HepG2 (cell line): ENCODE measurements at regions not wholly inside any gene's neighbourhood (a gene's known extent, or its start where the extent isn't known, plus 50 kb on each side); places are given as distances from the start of the nearest gene placed in this dataset.

Experiments
- AHDC1 ChIP-seq: sonication (generic); formaldehyde crosslinking; IDR thresholded peaks from 2 replicates; pipeline ENCODE4 v1.5.1; 2020; ENCODE audit warnings: mild to moderate bottlenecking, missing genetic modification reagents, borderline replicate concordance
- GATA4 ChIP-seq: sonication (generic); IDR thresholded peaks from 2 replicates; pipeline ENCODE4 v1.6.1; 2016; ENCODE audit warnings: antibody characterized with exemption, low read depth, borderline replicate concordance
- NFAT5 ChIP-seq: sonication (generic); formaldehyde crosslinking; IDR thresholded peaks from 2 replicates; pipeline ENCODE4 v1.4.0; 2020; ENCODE audit warnings: missing genetic modification reagents
- PLRG1 ChIP-seq: fragments of 450-650 bp; conservative IDR thresholded peaks from 2 replicates; pipeline ENCODE4 v1.6.1; 2016
- RBFOX2 ChIP-seq: fragments of 200-400 bp; formaldehyde crosslinking; IDR thresholded peaks from 2 replicates; pipeline ENCODE4 v1.6.1; 2017; ENCODE audit warnings: low read depth, mild to moderate bottlenecking, low read length
- ZBTB40 ChIP-seq, 2 experiments: fragments of 450-650 bp in 1 of 2; sonication (generic) in 1 of 2; formaldehyde crosslinking in 1 of 2; IDR thresholded peaks; 2 replicates each; pipeline versions ENCODE4 v1.6.1 to v1.8.0; 2016 to 2022; ENCODE audit warnings: antibody characterized with exemption in 1 of 2, mild to moderate bottlenecking in 1 of 2, missing genetic modification reagents in 1 of 2
- ZNF33A ChIP-seq: sonication (generic); formaldehyde crosslinking; IDR thresholded peaks from 2 replicates; pipeline ENCODE4 v1.5.1; 2020; ENCODE audit warnings: missing genetic modification reagents, mild to moderate bottlenecking, moderate library complexity, borderline replicate concordance
- ZNF775 ChIP-seq: sonication (generic); formaldehyde crosslinking; IDR thresholded peaks from 2 replicates; pipeline ENCODE4 v1.4.0; 2020; ENCODE audit warnings: missing genetic modification reagents, mild to moderate bottlenecking, moderate library complexity, borderline replicate concordance

- TF ChIP-seq ZBTB40 (IDR thresholded peaks at IDR 0.05): no peak
- TF ChIP-seq ZBTB40 (CRISPR knock-in tag; IDR thresholded peaks at IDR 0.05): no peak
- TF ChIP-seq ZNF33A (CRISPR knock-in tag): no peak
- no peak for TF ChIP-seq RBFOX2
- TF ChIP-seq NFAT5 (CRISPR knock-in tag): no peak
- TF ChIP-seq PLRG1: no peak
- TF ChIP-seq ZNF775 (CRISPR knock-in tag): no peak
- TF ChIP-seq GATA4: no peak
- TF ChIP-seq AHDC1 (CRISPR knock-in tag): no peak
These were observed 328.5 kb upstream of the AMELY start (continued) for GRCh38 chrY:7240101-7240500.
